GM23338 (cell line): ENCODE measurements at regions not wholly inside any gene's neighbourhood (a gene's known extent, or its start where the extent isn't known, plus 50 kb on each side); places are given as distances from the start of the nearest gene placed in this dataset.

Experiments
- JUNB ChIP-seq: IDR thresholded peaks from one replicate; pipeline ENCODE4 v1.6.1; 2016; ENCODE audit warnings: antibody characterized with exemption; ENCODE audit not compliant: unreplicated experiment
- POLR2AphosphoS5 ChIP-seq: IDR thresholded peaks from 2 replicates; pipeline ENCODE4 v1.6.1; 2016; ENCODE audit warnings: antibody characterized with exemption, low read depth
- TF ChIP-seq, protein P1 (sequence below), 2 experiments: fragments of 200-600 bp in 1 of 2; sonication (generic) in 1 of 2; conservative IDR thresholded peaks; 2 replicates each; pipeline versions ENCODE4 v1.5.1 to v1.6.1; 2016 to 2017; ENCODE audit warnings: antibody characterized with exemption in 2 of 2, low read depth in 2 of 2, mild to moderate bottlenecking in 2 of 2, moderate library complexity in 1 of 2

DNA sequence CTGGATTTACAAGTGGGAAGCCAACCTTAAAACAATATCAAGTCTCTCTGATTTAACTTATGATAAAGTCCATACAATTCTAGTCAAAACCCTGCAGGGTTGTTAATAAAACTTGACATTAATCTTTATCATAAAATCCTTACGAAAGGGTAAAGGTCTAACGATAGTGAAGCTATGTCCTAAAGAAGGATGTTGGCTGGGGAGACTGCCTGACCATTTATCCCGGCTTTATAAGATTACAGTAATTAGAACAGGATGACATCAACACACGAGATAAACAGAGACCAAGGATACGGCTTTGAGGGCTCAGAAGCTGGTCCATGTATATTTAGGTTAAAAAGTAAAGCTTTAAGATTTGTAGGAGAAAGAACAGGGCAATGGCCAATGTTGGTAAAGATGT lies 189.0 kb upstream of the COPS8 start:
- TF ChIP-seq, protein P1, sequence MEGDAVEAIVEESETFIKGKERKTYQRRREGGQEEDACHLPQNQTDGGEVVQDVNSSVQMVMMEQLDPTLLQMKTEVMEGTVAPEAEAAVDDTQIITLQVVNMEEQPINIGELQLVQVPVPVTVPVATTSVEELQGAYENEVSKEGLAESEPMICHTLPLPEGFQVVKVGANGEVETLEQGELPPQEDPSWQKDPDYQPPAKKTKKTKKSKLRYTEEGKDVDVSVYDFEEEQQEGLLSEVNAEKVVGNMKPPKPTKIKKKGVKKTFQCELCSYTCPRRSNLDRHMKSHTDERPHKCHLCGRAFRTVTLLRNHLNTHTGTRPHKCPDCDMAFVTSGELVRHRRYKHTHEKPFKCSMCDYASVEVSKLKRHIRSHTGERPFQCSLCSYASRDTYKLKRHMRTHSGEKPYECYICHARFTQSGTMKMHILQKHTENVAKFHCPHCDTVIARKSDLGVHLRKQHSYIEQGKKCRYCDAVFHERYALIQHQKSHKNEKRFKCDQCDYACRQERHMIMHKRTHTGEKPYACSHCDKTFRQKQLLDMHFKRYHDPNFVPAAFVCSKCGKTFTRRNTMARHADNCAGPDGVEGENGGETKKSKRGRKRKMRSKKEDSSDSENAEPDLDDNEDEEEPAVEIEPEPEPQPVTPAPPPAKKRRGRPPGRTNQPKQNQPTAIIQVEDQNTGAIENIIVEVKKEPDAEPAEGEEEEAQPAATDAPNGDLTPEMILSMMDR (conservative IDR thresholded peaks at IDR 0.05; ENCODE audit: low read depth in 2 of 2): no peak
- TF ChIP-seq JUNB (no peak), POLR2AphosphoS5 (no peak)
